NK-92 treated with Interleukin-12 subunit alpha and Interleukin-12 subunit beta, amount 100 ng/mL, for 24 hours (cell line): ENCODE measurements at regions not wholly inside any gene's neighbourhood (a gene's known extent, or its start where the extent isn't known, plus 50 kb on each side); places are given as distances from the start of the nearest gene placed in this dataset.

Experiments
- DNase-seq: peaks from one replicate; lab custom pipeline; 2025; lab: John Stamatoyannopoulos, UW

- no peak for DNase-seq
These were observed 378.5 kb upstream of the LMO3 start for GRCh38 chr12:16984484-16984883.

GRCh38 chr12:16972923-16973770 is 367.2 kb upstream of the LMO3 start:
- no peak for DNase-seq

- DNase-seq = no peak
These were observed 356.9 kb upstream of the LMO3 start for GRCh38 chr12:16962889-16963288.

- no peak for DNase-seq
These were observed 349.2 kb upstream of the LMO3 start for GRCh38 chr12:16955083-16955657.

- DNase-seq = no peak
These were observed 344.1 kb upstream of the LMO3 start for GRCh38 chr12:16949871-16950667.

- no peak for DNase-seq
These were observed 343.4 kb upstream of the LMO3 start for GRCh38 chr12:16949371-16949770.

GRCh38 chr12:16946704-16947103 is 340.7 kb upstream of the LMO3 start:
- DNase-seq = no peak

GRCh38 chr12:16939871-16940306 is 333.9 kb upstream of the LMO3 start:
- peak; percentile 10 for DNase-seq

- DNase-seq = no peak
These were observed 321.3 kb upstream of the LMO3 start for GRCh38 chr12:16927259-16927658.

GRCh38 chr12:16920451-16920850 is 314.5 kb upstream of the LMO3 start:
- DNase-seq = no peak

GRCh38 chr12:16919551-16919950 is 313.6 kb upstream of the LMO3 start:
- DNase-seq = no peak

GRCh38 chr12:16914853-16915252 is 308.9 kb upstream of the LMO3 start:
- no peak for DNase-seq

GRCh38 chr12:16913832-16914490 is 308.0 kb upstream of the LMO3 start:
- DNase-seq = no peak

- no peak for DNase-seq
These were observed 296.0 kb upstream of the LMO3 start for GRCh38 chr12:16901946-16902345.

- DNase-seq = no peak
These were observed 287.5 kb upstream of the LMO3 start for GRCh38 chr12:16893426-16893825.

- no peak for DNase-seq
These were observed 285.7 kb upstream of the LMO3 start for GRCh38 chr12:16891673-16892072.

GRCh38 chr12:16884819-16885218 is 278.9 kb upstream of the LMO3 start:
- no peak for DNase-seq

GRCh38 chr12:16884056-16884455 is 278.1 kb upstream of the LMO3 start:
- no peak for DNase-seq

GRCh38 chr12:16881986-16882570 is 276.1 kb upstream of the LMO3 start:
- no peak for DNase-seq

- no peak for DNase-seq
These were observed 274.9 kb upstream of the LMO3 start for GRCh38 chr12:16880864-16881285.

- no peak for DNase-seq
These were observed 264.9 kb upstream of the LMO3 start for GRCh38 chr12:16870845-16871244.

- no peak for DNase-seq
These were observed 257.8 kb upstream of the LMO3 start for GRCh38 chr12:16863742-16864141.
